ENCODE measurements at regions not wholly inside any gene's neighbourhood (a gene's known extent, or its start where the extent isn't known, plus 50 kb on each side); places are given as distances from the start of the nearest gene placed in this dataset.
"Not testable (repeated sequence)": the region's sequence is repeated elsewhere in the genome, so short reads cannot be mapped to it uniquely, and the experiment has no call there.

- no peak for DNase-seq
Observed at GRCh38 chr4:149870008-149870407, 54.4 kb upstream of the IQCM start.

DNA sequence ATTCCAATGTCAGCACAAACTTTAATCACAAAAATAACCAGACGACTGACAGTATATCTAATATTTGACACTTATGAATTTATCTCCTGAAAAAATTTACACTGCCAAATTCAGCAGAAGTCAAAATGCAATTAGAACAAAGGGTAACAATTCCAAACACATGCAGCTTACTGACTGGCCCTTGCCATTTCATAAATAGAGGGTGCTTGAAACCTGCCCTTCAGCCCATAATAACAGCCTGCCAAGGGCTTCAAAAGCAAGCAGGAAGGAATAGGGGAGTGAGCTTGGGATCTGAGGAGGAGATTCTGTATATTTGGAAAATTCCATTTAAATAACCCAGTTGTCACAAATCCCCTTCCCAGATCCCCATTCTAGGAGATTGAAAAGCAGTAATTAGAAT, 66.1 kb upstream of the IQCM start:
- DNase-seq = no peak

DNA sequence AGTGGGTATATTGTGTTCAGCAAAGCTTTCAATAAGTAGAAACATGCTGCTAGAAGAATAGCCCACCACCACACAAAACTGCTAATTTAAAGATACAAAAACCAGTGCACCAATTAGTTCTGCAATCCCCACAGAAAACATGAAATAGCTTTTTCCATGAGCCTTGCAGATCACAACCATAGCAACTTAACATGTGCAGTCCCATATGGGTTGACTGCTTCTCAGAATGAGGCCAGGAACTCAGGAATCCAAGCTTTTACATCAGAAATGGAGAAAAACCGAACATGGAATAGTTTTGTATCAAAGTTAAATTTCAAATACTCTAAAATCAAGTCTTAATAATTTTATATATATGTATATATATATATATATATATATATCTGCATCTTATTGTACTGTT, 66.6 kb upstream of the IQCM start:
- DNase-seq = no peak

DNA sequence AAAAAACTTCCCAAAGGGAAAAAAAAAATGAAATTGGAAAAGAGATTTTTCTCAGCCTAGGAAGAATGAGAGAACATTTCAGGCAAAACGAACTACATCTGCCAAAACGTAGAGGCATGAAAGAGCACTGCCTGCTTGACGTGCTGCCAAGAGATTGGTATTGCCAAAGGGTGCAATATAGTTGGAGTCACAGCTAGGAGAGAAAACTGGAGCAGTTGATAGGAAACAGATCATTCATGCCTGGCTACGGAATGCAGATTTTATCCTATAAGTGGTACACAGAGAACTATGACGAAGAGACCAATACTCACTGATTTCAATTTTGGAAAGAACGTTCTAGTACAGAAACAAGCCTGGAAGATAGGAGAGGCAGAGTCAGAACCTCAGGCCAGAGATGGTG, 68.4 kb upstream of the IQCM start:
- DNase-seq = no peak

DNA sequence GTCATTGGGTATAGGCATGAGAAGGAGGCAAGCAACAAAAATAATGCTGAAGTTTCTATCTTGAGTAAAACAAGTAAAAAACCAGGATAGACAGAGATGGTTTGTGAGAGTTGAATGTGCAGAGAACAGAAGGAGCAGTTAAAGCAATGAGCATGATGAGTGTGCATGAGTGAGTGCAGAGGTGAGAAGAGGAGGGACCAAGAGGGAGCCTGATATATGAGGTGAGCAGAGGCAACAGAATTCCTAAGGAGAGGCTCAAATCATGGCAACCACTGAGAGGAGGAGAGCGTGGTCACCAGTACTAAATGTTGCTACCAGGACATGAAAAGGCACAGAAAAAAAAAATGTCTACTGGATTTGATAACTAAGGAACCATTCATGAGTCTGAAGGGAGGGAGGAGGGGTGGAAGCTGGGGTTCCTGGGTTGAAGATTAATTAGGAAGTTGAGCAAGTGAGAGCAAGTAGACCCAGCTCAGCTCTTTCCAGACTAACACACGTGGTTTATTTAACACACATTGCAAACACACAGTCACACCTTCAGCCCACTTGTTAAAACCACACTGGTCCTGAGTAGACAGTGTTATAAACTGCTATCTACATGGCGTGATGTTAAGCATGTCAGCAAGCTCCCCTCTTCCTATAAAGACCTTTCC, 69.0 kb upstream of the IQCM start:
- no peak for DNase-seq

GRCh38 chr4:149885896-149886295, 70.3 kb upstream of the IQCM start:
- no peak for DNase-seq

DNA sequence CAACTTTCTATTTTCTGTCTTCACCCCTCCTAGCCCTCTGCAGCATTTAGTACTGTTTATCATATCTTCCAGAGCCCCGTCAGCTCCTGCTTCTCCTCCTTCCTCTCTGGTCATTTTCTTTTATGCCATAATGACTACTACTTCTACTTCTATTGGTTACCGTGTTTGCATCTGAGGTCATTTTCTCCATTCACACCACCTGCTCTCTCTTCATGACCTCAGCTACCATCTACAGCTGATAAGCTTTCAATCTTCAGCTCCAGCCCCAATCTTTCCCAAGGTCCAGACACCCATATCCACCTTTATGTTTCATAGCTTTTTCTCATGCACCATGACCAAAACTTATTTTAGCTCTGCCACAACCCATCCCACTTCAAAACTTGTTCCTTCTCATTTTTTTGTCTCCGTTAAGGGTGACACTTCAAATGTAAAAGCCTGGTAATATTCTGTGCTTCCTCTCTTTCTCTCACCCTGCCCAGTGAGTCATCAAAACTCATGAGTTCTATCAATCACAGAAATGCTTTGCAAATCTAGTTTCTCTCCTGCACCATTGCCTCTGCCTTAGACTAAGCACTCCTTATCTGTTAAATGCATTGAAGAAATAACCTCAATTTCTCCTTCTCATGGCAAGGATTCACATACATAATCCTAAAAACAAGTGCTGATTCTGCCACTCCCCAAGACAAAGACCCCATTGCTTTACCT, 71.3 kb upstream of the IQCM start:
- DNase-seq = no peak

- DNase-seq = no peak
Observed at GRCh38 chr4:149889991-149890390, 74.3 kb upstream of the IQCM start.

GRCh38 chr4:149890531-149890930, 74.9 kb upstream of the IQCM start:
- DNase-seq = no peak

DNA sequence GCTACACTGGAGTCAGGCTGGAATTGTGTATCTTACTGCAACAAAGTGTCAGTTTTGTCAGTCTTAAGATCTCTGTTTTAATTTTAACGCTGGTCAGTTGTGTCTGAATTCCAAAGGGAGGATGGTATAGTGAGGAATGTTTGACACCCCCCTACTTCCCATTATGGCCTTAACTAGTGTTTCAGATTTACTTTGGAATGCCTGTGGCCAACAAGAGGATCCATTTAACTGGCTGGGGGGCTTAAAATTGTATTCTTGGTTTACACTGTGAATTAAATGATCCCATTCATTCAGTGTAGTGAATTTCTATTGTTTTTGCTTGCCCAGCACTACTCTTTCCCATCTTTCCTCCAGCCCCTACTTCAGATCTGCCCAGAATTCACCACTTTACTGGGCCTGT, 75.8 kb upstream of the IQCM start:
- DNase-seq = no peak

DNA sequence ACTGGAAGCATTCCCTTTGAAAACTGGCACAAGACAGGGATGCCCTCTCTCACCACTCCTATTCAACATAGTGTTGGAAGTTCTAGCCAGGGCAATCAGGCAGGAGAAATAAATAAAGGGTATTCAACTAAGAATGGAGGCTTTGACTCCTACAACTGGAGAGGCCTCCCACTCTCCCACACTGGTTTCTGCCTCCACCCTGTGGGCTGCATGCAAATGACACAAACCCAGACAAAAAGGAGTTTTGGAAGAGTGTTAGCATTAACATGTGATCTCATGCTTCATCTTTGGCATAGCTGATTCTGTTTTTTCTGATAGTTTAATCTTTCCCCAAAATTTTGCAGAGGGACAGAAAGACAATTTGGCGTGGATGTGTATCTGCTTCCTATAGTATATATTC, 80.8 kb upstream of the IQCM start:
- DNase-seq = no peak

GRCh38 chr4:149897783-149898182, 82.1 kb upstream of the IQCM start:
- no peak for DNase-seq

GRCh38 chr4:149901128-149901527, 85.5 kb upstream of the IQCM start:
- DNase-seq = no peak

DNA sequence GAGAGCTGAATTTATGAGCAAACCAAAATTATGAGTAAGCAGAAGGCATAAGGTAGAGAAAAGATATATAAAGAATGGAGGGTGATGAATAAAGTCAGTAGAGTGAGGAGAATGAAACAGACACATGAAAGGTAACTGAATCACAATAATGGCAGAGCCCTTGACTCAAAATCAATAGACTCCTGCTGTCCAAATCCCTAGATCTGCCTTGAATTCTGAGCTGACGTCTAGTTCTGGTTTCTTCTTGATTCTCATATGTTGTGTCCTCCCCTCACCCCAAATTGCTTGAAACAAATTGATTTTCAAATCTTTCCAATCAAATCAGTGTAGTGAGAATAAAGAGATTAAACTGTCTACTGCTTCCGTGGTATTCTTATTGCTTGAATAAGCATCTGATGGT, 86.6 kb upstream of the IQCM start:
- DNase-seq = no peak

GRCh38 chr4:149910177-149910576, 94.5 kb upstream of the IQCM start:
- DNase-seq = no peak

GRCh38 chr4:149910604-149911350, 95.1 kb upstream of the IQCM start:
- DNase-seq = no peak

- DNase-seq = no peak
Observed at GRCh38 chr4:149911354-149911753, 95.7 kb upstream of the IQCM start.

DNA sequence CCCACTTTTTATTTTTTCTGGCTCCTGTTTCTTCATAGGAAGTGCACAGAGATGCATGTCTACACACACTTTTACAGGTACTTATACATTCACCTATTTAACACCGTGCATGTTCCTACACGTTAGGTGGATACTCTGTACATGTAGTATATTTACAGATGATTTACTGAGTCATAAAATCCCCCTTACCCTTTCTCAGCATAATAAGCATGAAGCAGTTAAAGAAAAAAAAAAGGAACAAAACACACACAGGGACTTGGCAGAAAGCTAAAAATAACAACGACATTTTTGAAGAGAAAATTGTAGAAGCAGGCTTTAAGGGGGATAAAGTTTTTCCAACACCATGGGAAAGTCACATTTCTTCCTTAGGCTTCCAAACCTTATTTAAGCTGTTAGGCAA, 96.4 kb upstream of the IQCM start:
- DNase-seq = no peak

DNA sequence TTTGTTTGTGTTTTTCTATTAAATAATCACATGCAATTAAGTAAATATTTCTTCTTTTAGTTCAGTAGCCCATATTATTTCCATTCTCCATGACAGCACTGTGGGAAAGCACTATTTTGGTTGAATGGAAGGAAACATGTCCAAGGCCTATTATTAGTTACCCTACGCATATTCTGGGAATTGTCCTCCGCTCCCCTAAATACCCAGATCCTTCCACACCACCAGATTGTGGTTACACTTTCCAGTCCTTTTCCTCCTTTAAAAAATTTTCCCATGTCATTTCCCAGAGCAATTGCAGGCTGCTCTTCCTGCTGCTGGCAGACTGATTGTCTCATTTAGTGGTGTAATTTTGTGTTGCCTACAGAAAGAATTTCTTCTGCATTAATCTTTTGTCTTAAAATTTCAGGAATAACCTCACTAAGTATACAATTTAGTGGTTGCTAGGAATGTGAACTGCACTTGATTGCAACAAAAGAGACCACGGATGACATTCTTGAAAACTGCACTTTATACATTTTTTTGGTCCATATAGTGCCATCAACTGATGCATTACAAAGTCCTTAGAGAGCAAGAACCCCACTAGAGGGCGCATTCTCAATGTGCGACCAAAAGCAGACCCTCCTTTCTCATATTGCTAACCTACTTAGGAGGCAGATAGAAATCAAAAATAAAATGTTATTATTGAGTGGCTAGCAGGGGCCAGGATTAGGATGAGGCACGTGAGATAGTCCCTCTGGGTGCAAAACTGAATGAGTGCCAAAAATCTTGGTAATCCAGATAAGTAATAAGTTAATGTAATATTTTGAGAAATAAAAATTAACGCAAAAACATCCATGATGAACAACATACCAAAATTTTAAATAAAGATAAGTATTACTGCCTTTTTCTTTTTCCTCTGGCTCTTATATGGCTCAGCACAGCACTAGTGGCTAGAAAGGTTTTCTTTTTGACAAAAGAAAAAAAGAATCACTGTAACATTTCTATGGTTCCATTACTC, 98.8 kb upstream of the IQCM start:
- peak; percentile 54 for DNase-seq

DNA sequence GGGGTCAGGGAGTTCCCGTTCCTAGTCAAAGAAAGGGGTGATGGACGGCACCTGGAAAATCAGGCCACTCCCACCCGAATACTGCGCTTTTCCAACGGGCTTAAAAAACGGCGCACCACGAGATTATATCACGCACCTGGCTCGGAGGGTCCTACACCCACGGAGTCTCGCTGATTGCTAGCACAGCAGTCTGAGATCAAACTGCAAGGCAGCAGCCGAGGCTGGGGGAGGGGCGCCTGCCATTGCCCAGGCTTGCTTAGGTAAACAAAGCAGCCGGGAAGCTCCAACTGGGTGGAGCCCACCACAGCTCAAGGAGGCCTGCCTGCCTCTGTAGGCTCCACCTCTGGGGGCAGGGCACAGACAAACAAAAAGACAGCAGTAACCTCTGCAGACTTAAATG, 100.1 kb upstream of the IQCM start:
- DNase-seq = not testable (repeated sequence)

DNA sequence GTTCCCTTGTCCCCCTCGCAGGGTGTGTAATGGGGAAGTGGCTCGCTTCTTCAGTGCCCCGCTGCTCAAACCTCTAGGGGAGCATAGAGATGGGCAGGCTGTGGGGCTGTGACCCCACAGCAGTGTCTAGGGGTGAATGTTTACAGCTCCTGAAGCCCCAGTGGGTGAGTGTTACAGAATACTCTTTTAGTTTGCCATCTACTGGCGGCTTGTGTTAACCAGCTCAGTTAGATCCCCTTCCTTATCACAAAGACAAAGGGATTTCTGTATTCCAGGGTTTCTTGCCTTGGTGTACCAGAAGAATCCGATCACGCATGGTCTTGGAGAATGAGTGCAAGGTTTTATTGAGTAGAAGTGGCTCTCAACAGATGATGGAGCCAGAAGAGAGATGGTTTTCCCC, 108.1 kb upstream of the IQCM start:
- no peak for DNase-seq

GRCh38 chr4:149927514-149927913, 111.9 kb upstream of the IQCM start:
- DNase-seq = no peak

GRCh38 chr4:149928507-149928906, 112.9 kb upstream of the IQCM start:
- no peak for DNase-seq
